Activated naive CD8-positive, alpha-beta T cell treated with anti-CD3 and anti-CD28 coated beads, Interleukin-2, amount 10 ng/mL, durations not matched to agents 7 days and 5 days (primary cell): ENCODE measurements at regions not wholly inside any gene's neighbourhood (a gene's known extent, or its start where the extent isn't known, plus 50 kb on each side); places are given as distances from the start of the nearest gene placed in this dataset.

Experiments
- ATAC-seq: fragments of 150-1000 bp; cut with Tn5 transposase; one replicate; pipeline ENCODE4 v1.10.0; 2021; ENCODE audit warnings: low read depth, moderate library complexity
- POLR2A ChIA-PET: fragments of 350-600 bp; sonication (Branson Sonifier 250); formaldehyde crosslinking; loops from one replicate; lab custom pipeline; 2021; ENCODE audit warnings: antibody characterized with exemption; lab: Charles Lee
- DNase-seq: peaks from one replicate; pipeline ENCODE4 v3.0.0; 2021
- H3K27ac Mint-ChIP-seq: one replicate; pipeline ENCODE4 v1.8.0; 2022; ENCODE audit warnings: mild to moderate bottlenecking, mixed read lengths
- H3K27me3 Mint-ChIP-seq: one replicate; pipeline ENCODE4 v1.8.0; 2022; ENCODE audit warnings: mild to moderate bottlenecking, moderate library complexity, mixed read lengths
- H3K36me3 Mint-ChIP-seq: one replicate; pipeline ENCODE4 v1.8.0; 2021; ENCODE audit warnings: mild to moderate bottlenecking, mixed read lengths
- H3K4me1 Mint-ChIP-seq: one replicate; pipeline ENCODE4 v1.8.0; 2021; ENCODE audit warnings: mixed read lengths
- H3K4me3 Mint-ChIP-seq: one replicate; pipeline ENCODE4 v1.8.0; 2022; ENCODE audit warnings: mild to moderate bottlenecking, moderate library complexity, mixed read lengths
- H3K9me3 Mint-ChIP-seq: one replicate; pipeline ENCODE4 v1.8.0; 2021; ENCODE audit warnings: mixed read lengths

DNA sequence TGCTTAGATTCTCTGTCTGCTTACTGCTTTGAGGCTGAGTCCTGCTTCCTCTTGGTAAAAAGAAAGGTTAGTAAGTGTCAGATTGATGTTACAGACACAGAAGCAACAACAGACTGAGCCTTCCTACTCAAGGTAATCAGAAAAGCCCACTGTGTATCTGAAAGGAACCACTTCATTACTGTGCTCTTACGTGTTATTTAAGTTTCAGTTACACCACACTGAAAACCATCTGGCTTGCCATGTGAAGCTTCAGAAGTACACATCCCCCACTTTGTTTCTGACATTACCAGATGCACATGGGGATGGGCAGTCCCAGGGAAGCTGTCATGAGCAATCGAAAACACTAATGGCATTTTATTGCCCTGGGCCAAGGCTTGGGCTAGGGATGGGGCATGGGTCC, 1290.1 kb downstream of the AACS start:
- Mint-ChIP-seq H3K9me3 (peaks cover 6% of the 10 kb centered on the region), H3K27me3 (no peaks in the 10 kb centered on the region), H3K27ac (no peak overlapping the region), H3K36me3 (no peaks in the 10 kb centered on the region), H3K4me1 (no peaks in the 10 kb centered on the region), H3K4me3 (no peak overlapping the region)
- POLR2A ChIA-PET = no interaction called here
- no peak for DNase-seq
- ATAC-seq = no peak

DNA sequence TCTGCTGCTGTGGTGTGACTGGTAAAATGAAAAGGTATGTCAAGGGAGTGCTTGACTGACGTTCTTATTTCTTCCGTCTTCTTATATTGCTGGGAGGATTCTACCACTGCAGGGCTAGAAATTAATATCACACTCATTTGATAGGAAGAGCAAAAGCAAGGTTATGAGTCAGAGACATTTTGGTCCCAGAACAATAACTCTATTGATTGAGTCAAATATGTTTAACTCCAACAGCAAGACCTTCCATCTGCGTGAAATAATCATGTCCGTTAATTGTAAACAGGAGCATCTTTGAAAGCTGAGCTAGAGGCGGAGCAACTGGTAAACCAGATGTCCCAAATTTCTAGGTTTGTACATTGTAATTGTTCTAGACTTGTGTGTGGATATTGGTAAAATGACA, 1293.6 kb downstream of the AACS start:
- H3K27me3 Mint-ChIP-seq = no peaks in the 10 kb centered on the region
- H3K9me3 Mint-ChIP-seq = peaks cover 9% of the 10 kb centered on the region
- H3K4me1 Mint-ChIP-seq = no peaks in the 10 kb centered on the region
- POLR2A ChIA-PET = no interaction called here
- DNase-seq = no peak
- no peak overlapping the region for H3K4me3 Mint-ChIP-seq
- no peaks in the 10 kb centered on the region for H3K36me3 Mint-ChIP-seq
- no peak overlapping the region for H3K27ac Mint-ChIP-seq
- ATAC-seq = no peak

DNA sequence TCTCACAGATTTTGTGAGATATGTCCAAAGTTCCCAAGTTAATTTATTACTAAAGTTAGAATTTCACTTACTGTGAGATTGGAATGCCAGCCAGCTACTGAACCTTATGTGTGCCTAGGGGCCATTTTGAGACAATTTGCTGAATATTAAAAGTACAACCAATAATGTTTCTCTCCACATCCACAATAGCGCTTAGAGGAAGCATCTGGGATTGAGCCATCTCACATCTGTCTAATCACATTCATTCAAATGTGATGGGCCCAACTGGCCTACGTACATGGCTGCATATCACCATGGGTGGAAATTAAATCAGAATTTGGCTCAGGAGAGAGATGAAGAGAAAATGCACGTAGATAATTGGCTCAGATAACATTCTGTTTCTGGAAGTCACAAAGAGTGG, 1294.0 kb downstream of the AACS start:
- Mint-ChIP-seq H3K36me3 (no peaks in the 10 kb centered on the region), H3K27ac (no peak overlapping the region), H3K9me3 (peaks cover 7% of the 10 kb centered on the region), H3K27me3 (no peaks in the 10 kb centered on the region), H3K4me3 (no peak overlapping the region), H3K4me1 (no peaks in the 10 kb centered on the region)
- no peak for ATAC-seq
- DNase-seq = no peak
- POLR2A ChIA-PET = no interaction called here

DNA sequence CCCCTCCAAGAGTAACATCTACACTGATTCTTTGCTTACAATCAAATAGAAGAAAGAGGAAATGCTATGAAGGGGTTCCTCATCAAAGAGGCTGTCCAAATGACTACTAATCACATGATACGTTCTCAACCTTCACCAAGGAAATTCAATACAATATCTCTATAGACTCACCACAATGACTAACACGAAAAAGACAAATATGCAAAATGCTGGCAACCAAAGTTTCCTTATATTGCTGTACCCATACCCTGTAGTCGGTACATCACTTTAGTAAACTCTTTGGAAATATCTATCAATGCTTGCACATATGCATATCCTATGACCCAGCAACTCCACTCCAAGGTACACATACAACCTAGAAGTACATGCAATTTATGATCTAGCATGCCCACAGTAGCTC, 1296.6 kb downstream of the AACS start:
- DNase-seq (no peak), ATAC-seq (no peak)
- no peak overlapping the region for H3K4me3 Mint-ChIP-seq
- no peaks in the 10 kb centered on the region for H3K27me3 Mint-ChIP-seq
- no peak overlapping the region for H3K27ac Mint-ChIP-seq
- H3K4me1 Mint-ChIP-seq = no peaks in the 10 kb centered on the region
- H3K9me3 Mint-ChIP-seq = peaks cover 9% of the 10 kb centered on the region
- H3K36me3 Mint-ChIP-seq = no peaks in the 10 kb centered on the region
- POLR2A ChIA-PET = no interaction called here

DNA sequence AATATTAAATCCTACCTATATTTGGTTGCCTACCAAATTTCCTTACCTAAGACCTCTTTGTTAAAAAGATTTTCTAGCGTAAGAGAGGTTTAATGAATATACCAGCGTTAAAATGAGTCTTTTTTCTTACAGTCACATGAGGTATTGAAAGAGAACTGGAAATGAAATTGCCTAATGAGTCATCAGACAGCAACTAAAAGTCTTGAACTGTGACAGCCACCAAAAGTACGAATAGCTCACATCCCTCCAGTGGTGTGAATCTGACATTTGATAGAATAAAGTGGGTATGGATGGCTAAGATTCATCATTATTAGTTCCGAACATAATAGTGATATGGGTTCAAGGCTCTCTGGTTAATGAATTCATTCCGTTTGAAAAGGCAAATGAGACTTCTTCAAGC, 1297.3 kb downstream of the AACS start:
- Mint-ChIP-seq H3K4me1 (no peaks in the 10 kb centered on the region), H3K9me3 (peaks cover 8% of the 10 kb centered on the region), H3K36me3 (no peaks in the 10 kb centered on the region), H3K27me3 (no peaks in the 10 kb centered on the region), H3K4me3 (no peak overlapping the region), H3K27ac (no peak overlapping the region)
- ATAC-seq (no peak), DNase-seq (no peak)
- POLR2A ChIA-PET = no interaction called here

DNA sequence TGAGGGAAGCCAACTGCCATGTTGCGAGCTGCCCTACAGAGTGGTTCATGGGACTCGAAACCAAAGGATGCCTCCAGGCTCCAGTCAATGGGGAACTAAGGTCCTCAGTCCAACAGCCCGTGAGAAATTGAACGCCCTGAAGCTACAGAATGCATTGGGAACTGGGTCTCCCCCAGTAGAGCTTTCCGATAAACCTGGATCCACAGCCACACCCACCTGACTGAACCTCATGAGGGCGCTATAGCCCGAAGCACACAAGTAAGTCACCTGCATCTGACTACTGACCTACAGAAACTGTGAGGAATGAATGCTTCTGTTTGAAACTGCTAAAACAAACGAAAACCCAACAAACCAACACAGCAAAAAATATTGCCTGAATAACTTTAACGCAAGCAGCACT, 1297.7 kb downstream of the AACS start:
- no peak overlapping the region for H3K4me3 Mint-ChIP-seq
- POLR2A ChIA-PET = no interaction called here
- H3K27me3 Mint-ChIP-seq = no peaks in the 10 kb centered on the region
- no peak for DNase-seq
- H3K4me1 Mint-ChIP-seq = no peaks in the 10 kb centered on the region
- peaks cover 8% of the 10 kb centered on the region for H3K9me3 Mint-ChIP-seq
- H3K27ac Mint-ChIP-seq = no peak overlapping the region
- ATAC-seq = no peak
- no peaks in the 10 kb centered on the region for H3K36me3 Mint-ChIP-seq

DNA sequence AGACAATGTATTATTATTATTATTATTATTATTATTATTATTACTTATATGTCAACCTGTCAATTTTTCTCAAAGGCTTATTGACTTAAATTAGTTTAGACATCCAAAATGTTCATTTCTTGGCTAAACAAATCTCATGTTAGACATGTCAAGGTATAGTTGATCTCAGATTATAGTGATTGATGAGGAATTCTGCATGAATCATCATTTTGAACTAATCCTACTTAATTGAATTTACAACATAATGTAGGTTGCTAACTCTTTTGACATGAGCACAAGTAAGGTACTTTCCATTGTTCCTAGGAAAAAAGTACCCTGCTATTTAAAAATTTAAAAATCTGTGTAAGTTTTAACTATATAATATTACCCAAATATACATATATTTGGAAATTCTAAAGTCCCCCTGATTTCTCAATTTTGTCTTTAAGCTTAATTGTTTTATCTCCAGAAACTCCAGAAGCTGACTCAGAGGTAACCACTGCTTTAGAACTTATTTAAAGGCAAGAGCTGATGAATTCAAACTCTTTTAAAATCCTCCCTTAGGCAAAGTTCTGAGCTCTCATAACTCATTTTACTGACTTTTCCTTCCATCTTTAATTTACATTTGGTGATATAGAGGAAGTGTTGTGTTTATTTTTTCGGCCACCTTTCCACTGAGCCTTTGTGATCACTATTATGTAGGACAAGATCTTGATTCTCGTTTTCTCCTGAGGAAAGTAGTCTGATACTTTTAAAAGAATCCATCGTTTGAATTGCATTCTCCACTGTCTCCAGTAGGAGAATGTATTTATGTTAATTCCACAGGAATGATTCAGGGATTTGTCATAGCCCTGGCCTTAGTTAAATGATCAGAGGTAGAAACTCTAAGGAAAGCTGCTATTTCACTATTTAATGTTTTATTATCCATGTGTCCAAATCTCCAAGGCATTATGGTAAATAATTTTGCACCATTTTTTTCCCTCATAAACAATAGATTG, 1304.5 kb downstream of the AACS start:
- no peak overlapping the region for H3K27ac Mint-ChIP-seq
- POLR2A ChIA-PET = no interaction called here
- H3K36me3 Mint-ChIP-seq = no peaks in the 10 kb centered on the region
- no peaks in the 10 kb centered on the region for H3K27me3 Mint-ChIP-seq
- ATAC-seq = no peak
- no peak for DNase-seq
- H3K4me1 Mint-ChIP-seq = no peaks in the 10 kb centered on the region
- peaks cover 6% of the 10 kb centered on the region for H3K9me3 Mint-ChIP-seq
- no peak overlapping the region for H3K4me3 Mint-ChIP-seq

DNA sequence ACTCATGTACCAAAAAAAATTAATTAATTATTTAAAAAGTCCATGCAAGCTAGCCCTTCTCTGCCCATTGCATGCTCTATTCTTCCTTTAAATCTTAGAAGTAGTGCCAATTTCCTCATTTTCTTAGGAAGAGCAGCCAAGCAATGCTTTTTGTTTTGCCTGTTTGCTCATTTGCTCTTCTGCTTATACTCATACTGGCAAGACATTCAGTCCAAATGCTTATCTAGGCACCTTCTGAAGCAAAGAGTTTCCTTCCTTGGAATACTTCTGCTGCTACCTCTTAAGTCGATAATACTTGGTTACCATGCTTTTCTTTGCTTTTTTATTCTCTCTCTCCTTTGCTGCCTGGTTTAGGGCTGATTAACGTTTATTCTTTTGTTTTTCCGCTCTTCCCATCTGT, 1318.3 kb downstream of the AACS start:
- POLR2A ChIA-PET = no interaction called here
- Mint-ChIP-seq H3K4me1 (no peaks in the 10 kb centered on the region), H3K9me3 (peaks cover 5% of the 10 kb centered on the region), H3K27me3 (no peaks in the 10 kb centered on the region), H3K27ac (no peak overlapping the region), H3K4me3 (no peak overlapping the region), H3K36me3 (no peaks in the 10 kb centered on the region)
- ATAC-seq (no peak), DNase-seq (no peak)

DNA sequence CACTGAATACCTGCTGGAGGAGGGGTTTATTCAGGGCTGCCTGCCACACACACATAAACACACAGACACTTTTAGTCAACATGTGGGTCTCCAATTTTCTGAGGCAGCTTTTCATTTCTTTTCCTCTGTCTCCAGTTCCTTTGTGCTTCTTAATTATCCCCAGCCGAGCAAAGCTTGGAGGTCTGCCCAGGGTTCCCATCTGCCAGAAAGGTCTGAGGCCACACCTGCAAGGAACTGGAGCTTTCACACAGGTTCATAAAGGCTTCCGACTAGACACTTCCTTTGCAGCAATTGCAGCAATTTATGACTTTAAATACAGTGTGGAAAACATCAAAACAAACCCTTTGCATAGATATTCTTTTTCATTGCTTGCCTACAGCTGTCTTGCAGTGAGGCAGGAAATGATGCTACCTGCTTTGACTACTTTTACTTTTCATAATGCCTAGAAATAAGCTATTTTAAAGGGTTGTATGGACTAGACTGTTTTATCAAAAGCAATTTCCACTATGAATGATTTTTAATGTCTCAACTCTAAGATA, 1318.9 kb downstream of the AACS start:
- Mint-ChIP-seq H3K9me3 (peaks cover 5% of the 10 kb centered on the region), H3K27me3 (no peaks in the 10 kb centered on the region), H3K4me1 (no peaks in the 10 kb centered on the region), H3K27ac (no peak overlapping the region), H3K4me3 (no peak overlapping the region), H3K36me3 (no peaks in the 10 kb centered on the region)
- DNase-seq = no peak
- ATAC-seq = no peak
- POLR2A ChIA-PET = no interaction called here

DNA sequence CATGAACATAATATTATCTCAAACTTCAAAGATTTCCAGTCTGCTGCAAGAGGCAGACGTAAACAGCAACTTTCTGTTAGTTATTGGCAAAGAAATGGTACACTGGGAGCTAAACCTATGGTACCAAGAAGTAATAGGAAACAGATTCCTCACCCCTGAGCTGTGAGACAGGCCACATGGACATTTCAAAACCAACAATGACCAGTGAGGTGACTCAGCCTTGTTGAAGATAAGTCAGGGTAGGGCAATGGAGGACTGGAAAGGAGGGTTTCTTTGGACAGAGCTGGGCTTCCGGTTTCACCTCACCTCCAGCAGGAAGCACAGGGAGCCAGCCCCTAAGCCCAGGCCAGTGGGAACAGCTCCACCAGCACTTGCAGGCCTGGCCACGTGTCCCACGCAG, 1320.5 kb downstream of the AACS start:
- DNase-seq (no peak), ATAC-seq (no peak)
- Mint-ChIP-seq H3K36me3 (no peaks in the 10 kb centered on the region), H3K27ac (no peak overlapping the region), H3K27me3 (no peaks in the 10 kb centered on the region), H3K4me3 (no peak overlapping the region), H3K4me1 (no peaks in the 10 kb centered on the region), H3K9me3 (peaks cover 6% of the 10 kb centered on the region)
- POLR2A ChIA-PET = no interaction called here

DNA sequence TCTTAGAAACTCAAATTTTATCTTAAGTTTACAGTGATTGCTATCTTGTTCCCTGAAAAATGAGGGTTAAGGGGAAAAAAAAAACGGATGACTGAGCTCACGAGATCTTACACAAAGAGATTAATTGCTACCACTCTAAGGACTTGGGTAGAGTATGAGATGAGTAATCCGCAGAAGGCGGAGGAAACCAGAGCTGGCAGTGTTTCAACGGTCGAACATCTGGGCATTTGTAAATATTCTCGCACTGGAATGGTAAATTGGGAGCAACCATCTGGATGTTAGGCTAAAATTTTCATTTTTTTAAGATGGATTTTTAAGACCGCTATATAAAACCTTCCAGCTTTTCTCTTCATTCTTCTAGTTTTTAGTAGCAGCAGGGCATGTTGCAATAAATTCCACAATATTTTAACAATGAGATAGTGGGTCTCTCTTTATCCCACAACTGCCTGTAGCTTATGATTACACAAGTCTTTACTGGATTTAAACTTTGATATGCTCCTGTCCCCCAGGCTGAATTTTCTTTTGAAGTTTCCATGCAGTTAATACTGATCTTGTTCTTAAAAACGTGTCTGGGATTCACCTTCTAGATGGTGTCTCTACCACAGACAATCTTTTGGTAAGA, 1324.1 kb downstream of the AACS start:
- Mint-ChIP-seq H3K36me3 (no peaks in the 10 kb centered on the region), H3K4me3 (no peak overlapping the region), H3K9me3 (peaks cover 5% of the 10 kb centered on the region), H3K27me3 (no peaks in the 10 kb centered on the region), H3K27ac (no peak overlapping the region), H3K4me1 (no peaks in the 10 kb centered on the region)
- DNase-seq = no peak
- ATAC-seq = no peak
- POLR2A ChIA-PET = no interaction called here

DNA sequence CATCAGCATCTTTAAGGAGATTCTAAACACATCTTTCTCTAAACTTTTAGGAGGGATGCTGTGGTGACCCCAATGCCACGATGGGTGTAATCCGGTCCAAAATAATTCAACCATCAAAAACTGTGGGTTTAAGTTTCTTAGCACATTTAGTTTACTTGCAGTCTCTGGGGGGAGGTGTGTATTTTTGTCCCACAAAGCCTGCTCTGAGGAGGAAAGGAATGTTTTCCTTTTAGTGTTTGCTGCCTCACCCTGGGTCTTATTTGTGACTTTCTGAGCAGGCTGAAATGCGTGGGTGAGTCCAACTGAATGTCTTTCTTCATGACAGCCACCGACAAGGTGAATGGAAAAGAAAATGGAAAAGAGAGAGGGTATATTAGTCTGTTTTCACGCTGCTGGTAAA, 1324.7 kb downstream of the AACS start:
- no peak overlapping the region for H3K4me3 Mint-ChIP-seq

DNA sequence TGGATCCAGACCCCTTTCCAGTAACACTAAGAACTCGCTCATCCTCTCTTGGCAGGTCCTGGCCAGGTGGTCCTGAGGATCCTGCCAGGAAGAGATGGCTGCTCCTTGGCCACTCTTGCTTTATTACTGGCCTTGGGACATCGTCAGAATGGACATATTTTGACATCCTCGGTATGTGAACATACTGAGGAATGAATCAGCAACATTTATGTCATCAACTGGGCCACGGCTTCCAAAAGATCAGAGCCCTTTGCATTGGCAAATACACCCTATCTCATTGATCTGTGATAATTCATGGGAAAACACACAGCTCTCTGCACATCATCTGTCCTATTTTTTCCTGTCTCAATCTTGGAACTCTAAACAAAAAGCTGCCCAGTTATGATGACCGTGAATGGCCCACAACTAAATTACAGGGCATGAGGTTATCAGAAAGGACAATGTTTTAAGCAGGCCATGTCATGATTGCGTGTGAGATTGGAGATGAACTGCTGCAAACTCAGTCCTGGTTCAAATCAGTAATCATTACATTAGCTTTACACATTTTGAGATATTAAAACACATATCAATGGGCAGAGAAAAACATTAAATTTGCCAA, 1325.8 kb downstream of the AACS start:
- DNase-seq (no peak), ATAC-seq (no peak)
- Mint-ChIP-seq H3K9me3 (peaks cover 6% of the 10 kb centered on the region), H3K27me3 (no peaks in the 10 kb centered on the region), H3K4me1 (no peaks in the 10 kb centered on the region), H3K4me3 (no peak overlapping the region), H3K36me3 (no peaks in the 10 kb centered on the region), H3K27ac (no peak overlapping the region)
- POLR2A ChIA-PET = no interaction called here

More for the DNA sequence above, 1324.7 kb downstream of the AACS start:
- no peaks in the 10 kb centered on the region for H3K27me3 Mint-ChIP-seq
- H3K4me1 Mint-ChIP-seq = no peaks in the 10 kb centered on the region
- no peaks in the 10 kb centered on the region for H3K36me3 Mint-ChIP-seq
- no peak for DNase-seq
- H3K9me3 Mint-ChIP-seq = peaks cover 5% of the 10 kb centered on the region
- no peak overlapping the region for H3K27ac Mint-ChIP-seq
- POLR2A ChIA-PET = no interaction called here
- ATAC-seq = no peak
